NCI-H524 treated with DMSO at 0.1 percent for 48 hours (cell line): ENCODE measurements at regions not wholly inside any gene's neighbourhood (a gene's known extent, or its start where the extent isn't known, plus 50 kb on each side); places are given as distances from the start of the nearest gene placed in this dataset.
"Not testable (repeated sequence)": the region's sequence is repeated elsewhere in the genome, so short reads cannot be mapped to it uniquely, and the experiment has no call there.

Source experiments
- DNase-seq: peaks from one replicate; lab custom pipeline; 2025; lab: John Stamatoyannopoulos, UW

- no peak for DNase-seq
Measured at GRCh38 chr14:56046546-56046945, 71.7 kb upstream of the PELI2 start.

DNA sequence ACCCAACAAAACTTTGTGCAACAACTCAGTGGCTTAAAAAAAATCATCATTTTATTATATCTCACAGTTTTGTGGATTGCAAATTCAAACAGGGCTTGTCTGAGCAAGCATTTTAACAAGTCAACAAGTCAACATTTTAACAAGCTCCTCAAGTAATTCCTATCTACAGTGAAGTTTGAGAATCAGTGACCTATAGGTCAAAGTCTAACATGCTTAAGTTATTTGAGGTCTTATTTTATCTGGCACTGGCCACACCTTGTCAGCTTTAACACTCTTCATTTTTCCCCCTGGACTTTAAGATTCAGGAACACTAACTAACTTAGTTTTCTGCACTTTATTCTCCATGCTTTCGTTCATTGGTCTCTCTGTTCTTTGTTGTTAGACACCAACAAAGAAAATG, 71.2 kb upstream of the PELI2 start:
- DNase-seq: no peak

DNA sequence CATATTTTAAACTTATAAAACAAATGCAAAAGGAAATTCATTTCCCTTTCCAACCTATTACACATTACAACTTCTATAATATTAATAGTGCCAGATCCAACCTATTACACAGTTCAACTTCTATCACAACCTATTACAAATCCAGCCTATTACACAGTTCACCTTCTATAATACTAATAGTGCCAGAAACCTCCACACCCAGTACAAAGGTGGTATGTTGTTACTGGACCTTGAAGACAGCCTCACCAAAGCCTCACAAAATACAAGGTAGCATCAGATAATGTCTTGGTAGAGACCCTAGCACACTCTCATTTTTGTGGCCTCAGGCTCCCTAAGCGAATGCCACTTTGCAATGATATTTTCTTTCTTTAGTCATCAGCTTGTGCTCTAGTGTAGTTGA, 68.7 kb upstream of the PELI2 start:
- no peak for DNase-seq

- no peak for DNase-seq
Measured at GRCh38 chr14:56055511-56055910, 62.7 kb upstream of the PELI2 start.

DNA sequence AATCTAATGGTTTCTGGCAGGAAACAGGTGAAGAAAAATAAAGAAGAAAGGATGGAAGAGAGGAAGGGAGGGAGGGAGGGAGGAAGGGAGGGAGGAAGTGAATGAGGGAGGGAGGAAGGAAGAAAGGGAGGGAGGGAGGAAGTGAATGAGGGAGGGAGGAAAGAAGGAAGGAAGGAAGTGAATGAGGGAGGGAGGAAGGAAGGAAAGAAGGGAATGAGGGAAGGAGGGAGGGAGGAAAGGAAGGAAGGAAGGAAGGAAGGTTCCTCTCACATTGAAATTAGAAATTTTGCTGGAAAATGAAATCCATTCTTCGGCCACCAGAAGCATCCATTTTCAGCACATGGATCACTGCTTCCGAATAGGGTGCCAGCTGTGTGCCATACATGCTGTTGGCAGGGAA, 62.2 kb upstream of the PELI2 start:
- no peak for DNase-seq

DNA sequence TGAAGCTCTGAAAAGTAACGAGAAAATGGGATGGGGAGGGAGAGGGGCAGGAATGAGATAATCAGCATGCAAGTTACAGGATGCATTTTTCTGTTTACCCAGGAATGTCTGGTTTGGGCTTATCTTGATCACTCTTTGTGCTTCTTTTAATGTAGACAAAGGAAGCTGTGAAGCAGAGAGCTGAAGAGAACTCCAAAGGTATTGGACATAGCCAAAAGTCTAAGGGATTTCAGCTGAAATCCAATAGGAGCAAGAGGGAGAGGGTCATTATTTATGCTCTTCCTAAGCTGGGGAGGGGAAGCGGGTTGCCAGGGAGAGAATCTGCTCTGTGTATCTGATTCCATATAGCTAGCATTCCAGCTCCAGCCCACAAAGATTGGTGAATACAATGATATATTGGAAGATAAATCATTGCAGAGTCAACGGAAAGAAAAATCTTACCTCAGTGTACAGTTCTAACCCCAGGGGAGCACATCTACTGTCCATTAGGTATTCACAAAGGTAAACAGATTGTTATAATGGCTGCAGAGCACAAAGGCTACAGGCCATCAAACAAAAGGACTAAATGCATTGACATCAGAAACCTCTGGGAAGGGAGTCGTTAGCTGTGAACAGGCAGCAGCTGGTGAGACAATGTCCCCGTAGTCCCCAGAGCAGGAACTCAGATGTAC, 61.0 kb upstream of the PELI2 start:
- no peak for DNase-seq

- DNase-seq: no peak
Measured at GRCh38 chr14:56057767-56058166, 60.4 kb upstream of the PELI2 start.

GRCh38 chr14:56059054-56059453, 59.2 kb upstream of the PELI2 start:
- DNase-seq: no peak

GRCh38 chr14:56061051-56061450, 57.2 kb upstream of the PELI2 start:
- DNase-seq: no peak

- DNase-seq: no peak
Measured at GRCh38 chr14:56063131-56063530, 55.1 kb upstream of the PELI2 start.

DNA sequence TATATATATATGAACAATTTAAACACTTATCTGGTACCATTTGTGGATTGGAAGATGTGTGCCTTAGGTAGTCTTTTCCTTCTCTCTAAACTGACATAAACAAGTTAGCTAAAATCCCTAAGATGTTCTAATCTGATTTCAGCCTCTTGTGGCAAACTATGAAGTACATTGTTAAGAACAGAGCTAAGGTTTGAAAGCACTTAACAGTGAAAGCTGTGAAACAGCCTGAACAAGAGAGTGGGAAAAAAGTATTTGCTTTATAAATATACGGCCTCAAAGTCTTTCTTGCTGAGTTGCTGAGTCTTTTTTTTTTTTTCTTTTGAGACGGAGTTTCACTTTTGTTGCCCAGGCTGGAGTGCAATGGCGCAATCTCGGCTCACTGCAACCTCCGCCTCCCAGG, 53.7 kb upstream of the PELI2 start:
- DNase-seq: no peak

DNA sequence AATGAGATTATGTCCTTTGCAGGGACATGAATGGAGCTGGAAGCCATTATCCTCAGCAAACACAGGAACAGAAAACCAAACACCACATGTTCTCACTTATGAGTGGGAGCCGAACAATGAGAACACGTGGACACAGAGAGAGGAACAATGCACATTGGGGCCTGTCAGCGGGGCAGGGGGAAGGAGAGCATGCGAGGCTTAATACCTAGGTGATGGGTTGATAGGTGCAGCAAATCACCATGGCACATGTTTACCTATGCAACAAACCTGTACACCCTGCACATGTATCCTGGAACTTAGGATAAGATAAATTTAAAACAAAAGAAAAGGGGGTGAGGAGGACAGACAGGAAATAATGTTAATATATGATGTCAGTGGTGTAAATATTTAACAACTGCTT, 53.0 kb upstream of the PELI2 start:
- not testable (repeated sequence) for DNase-seq

GRCh38 chr14:56065621-56066290, 52.5 kb upstream of the PELI2 start:
- no peak for DNase-seq
